ENCODE measurements at regions not wholly inside any gene's neighbourhood (a gene's known extent, or its start where the extent isn't known, plus 50 kb on each side); places are given as distances from the start of the nearest gene placed in this dataset.

DNA sequence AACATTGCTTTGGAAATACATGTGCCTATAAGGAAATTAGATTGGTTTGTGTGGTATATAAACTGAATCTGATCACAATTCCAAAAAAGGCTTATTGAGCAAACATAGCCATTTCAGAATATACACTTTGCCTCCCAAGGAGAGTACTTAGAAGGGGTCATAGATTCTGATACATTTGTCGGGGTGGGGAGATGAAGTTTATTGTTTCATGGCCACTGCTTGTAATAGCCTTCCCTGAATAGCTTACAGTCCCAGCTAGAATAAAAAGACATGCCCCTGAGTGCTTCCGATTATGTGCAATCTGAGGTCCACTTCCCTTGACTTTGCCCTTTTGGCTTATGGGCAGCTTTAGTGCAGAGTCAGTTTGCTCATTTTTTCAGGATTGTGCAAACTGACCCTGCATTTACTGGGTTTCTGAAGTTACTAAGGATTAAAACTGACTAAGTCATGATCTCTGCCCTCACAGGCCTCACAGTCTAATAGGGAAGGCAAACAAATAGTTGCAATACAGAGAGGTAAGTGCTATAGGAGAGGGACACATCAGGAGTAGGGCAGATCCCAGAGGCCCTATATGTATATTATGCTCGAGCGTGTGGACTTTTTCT is 184.2 kb downstream of the BLID start:
- DNase-seq (ENCODE audit: low read depth) (no peak), FAIRE-seq (no peak)
- H3K4me3 Mint-ChIP-seq (ENCODE audit: unreplicated experiment) = no peak overlapping the region
- Histone ChIP-seq H3K4me3 (ENCODE audit: insufficient read depth, low read depth, low read length) (no peak overlapping the region), H3K4me1 (ENCODE audit: insufficient read depth, low read length) (peaks cover 29% of the 10 kb centered on the region), H3K4me2 (ENCODE audit: low read length) (no peak overlapping the region), H3K79me2 (ENCODE audit: insufficient read depth, low read length) (no peaks in the 10 kb centered on the region), H4K20me1 (ENCODE audit: insufficient read depth, low read length) (no peaks in the 10 kb centered on the region), H3K9ac (ENCODE audit: low read length) (no peak overlapping the region), H3K27ac (ENCODE audit: low read depth, low read length) (no peak overlapping the region), H2AFZ (ENCODE audit: low read depth, low read length) (no peak overlapping the region), H3K9me3 (ENCODE audit: insufficient read depth, low read depth, low read length) (peaks cover 3% of the 10 kb centered on the region), H3K36me3 (ENCODE audit: insufficient read depth, low read length) (no peaks in the 10 kb centered on the region), H3K27me3 (ENCODE audit: insufficient read depth, low read length) (no peaks in the 10 kb centered on the region)
- H3K9me3 Mint-ChIP-seq (ENCODE audit: unreplicated experiment) = peaks cover 6% of the 10 kb centered on the region
- peaks cover 1% of the 10 kb centered on the region for H3K36me3 Mint-ChIP-seq (ENCODE audit: low read depth, unreplicated experiment)
- H3K27ac Mint-ChIP-seq (ENCODE audit: unreplicated experiment) = no peak overlapping the region
- H3K4me1 Mint-ChIP-seq (ENCODE audit: low read depth, unreplicated experiment) = peaks cover 5% of the 10 kb centered on the region
- no peaks in the 10 kb centered on the region for H3K27me3 Mint-ChIP-seq (ENCODE audit: low read depth, unreplicated experiment)
- no peak for TF ChIP-seq EZH2 (IDR thresholded peaks at IDR 0.05; ENCODE audit: insufficient read depth, low read length)
- TF ChIP-seq, protein P1, sequence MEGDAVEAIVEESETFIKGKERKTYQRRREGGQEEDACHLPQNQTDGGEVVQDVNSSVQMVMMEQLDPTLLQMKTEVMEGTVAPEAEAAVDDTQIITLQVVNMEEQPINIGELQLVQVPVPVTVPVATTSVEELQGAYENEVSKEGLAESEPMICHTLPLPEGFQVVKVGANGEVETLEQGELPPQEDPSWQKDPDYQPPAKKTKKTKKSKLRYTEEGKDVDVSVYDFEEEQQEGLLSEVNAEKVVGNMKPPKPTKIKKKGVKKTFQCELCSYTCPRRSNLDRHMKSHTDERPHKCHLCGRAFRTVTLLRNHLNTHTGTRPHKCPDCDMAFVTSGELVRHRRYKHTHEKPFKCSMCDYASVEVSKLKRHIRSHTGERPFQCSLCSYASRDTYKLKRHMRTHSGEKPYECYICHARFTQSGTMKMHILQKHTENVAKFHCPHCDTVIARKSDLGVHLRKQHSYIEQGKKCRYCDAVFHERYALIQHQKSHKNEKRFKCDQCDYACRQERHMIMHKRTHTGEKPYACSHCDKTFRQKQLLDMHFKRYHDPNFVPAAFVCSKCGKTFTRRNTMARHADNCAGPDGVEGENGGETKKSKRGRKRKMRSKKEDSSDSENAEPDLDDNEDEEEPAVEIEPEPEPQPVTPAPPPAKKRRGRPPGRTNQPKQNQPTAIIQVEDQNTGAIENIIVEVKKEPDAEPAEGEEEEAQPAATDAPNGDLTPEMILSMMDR (IDR thresholded peaks at IDR 0.05; ENCODE audit: insufficient read depth, low read depth, low read length) = no peak

DNA sequence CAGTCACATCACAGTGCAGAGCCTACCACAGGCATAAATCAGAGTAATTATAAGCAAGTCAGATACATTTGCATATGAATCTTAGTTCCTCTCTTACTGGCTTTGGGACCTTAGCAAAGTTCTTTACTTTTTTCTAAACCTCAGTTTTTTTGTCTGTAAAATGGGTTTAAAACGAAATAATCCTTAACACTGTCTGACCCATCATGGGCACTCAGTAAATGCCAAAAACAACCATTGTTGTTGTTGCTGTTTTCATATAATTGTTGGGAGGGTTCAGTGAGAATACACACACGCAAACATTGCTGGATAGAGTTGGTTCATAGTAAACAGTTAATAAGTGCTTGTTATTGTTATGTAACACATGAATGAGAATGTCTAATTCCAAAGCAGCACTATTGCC is 184.9 kb downstream of the BLID start:
- H3K9ac ChIP-seq (ENCODE audit: low read length) = no peak overlapping the region
- H3K9me3 ChIP-seq (ENCODE audit: insufficient read depth, low read depth, low read length) = peaks cover 3% of the 10 kb centered on the region
- no peak for TF ChIP-seq EZH2 (IDR thresholded peaks at IDR 0.05; ENCODE audit: insufficient read depth, low read length)
- TF ChIP-seq, protein P1 (IDR thresholded peaks at IDR 0.05; ENCODE audit: insufficient read depth, low read depth, low read length) = no peak
- H3K36me3 ChIP-seq (ENCODE audit: insufficient read depth, low read length) = no peaks in the 10 kb centered on the region
- H3K36me3 Mint-ChIP-seq (ENCODE audit: low read depth, unreplicated experiment) = peaks cover 1% of the 10 kb centered on the region
- no peak overlapping the region for H3K4me3 Mint-ChIP-seq (ENCODE audit: unreplicated experiment)
- H3K27me3 Mint-ChIP-seq (ENCODE audit: low read depth, unreplicated experiment) = no peaks in the 10 kb centered on the region
- H3K4me3 ChIP-seq (ENCODE audit: insufficient read depth, low read depth, low read length) = no peak overlapping the region
- DNase-seq (ENCODE audit: low read depth) (no peak), FAIRE-seq (no peak)
- H3K27me3 ChIP-seq (ENCODE audit: insufficient read depth, low read length) = no peaks in the 10 kb centered on the region
- no peaks in the 10 kb centered on the region for H3K79me2 ChIP-seq (ENCODE audit: insufficient read depth, low read length)
- H3K9me3 Mint-ChIP-seq (ENCODE audit: unreplicated experiment) = peaks cover 6% of the 10 kb centered on the region
- no peak overlapping the region for H2AFZ ChIP-seq (ENCODE audit: low read depth, low read length)
- H3K27ac Mint-ChIP-seq (ENCODE audit: unreplicated experiment) = no peak overlapping the region
- H3K27ac ChIP-seq (ENCODE audit: low read depth, low read length) = no peak overlapping the region
- no peaks in the 10 kb centered on the region for H3K4me1 Mint-ChIP-seq (ENCODE audit: low read depth, unreplicated experiment)
- peaks cover 22% of the 10 kb centered on the region for H3K4me1 ChIP-seq (ENCODE audit: insufficient read depth, low read length)
- H4K20me1 ChIP-seq (ENCODE audit: insufficient read depth, low read length) = no peaks in the 10 kb centered on the region
- no peak overlapping the region for H3K4me2 ChIP-seq (ENCODE audit: low read length)

Data from astrocyte (in vitro differentiated cells and primary cell).